ENCODE measurements at regions not wholly inside any gene's neighbourhood (a gene's known extent, or its start where the extent isn't known, plus 50 kb on each side); places are given as distances from the start of the nearest gene placed in this dataset.

DNA sequence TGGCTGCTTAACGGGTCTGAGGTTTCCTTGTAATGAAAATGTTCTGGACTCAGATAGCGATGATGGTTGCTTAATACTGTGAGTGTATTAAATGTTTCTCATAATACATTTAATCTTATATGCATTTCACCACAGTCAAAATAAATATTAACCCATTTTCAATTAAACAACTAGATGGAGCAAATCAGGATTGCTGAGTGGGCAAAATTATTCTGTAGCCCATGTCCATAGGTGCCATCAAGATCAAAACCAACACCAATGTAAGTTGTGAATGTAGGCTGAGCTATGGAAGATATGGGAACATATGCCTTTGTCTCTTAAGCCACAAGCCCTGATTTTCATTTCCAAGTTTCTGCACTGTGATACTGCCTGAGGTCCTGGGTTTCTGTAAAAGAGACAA, 572.6 kb upstream of the EEF2KMT start:
- ChIA-PET POLR2A (ENCODE audit: unreplicated experiment) (no interaction called here), CTCF (no interaction called here)
- Histone ChIP-seq H3K27me3 (ENCODE audit: low read length) (no peaks in the 10 kb centered on the region), H3K9me2 (replicated peaks; ENCODE audit: low read length) (no peaks in the 10 kb centered on the region), H3K79me2 (ENCODE audit: low read length) (no peaks in the 10 kb centered on the region), H3K4me3 (ENCODE audit: low read length) (no peak overlapping the region), H4K20me1 (ENCODE audit: low read length) (no peaks in the 10 kb centered on the region), H3K4me2 (ENCODE audit: low read length) (no peak overlapping the region), H3K9ac (ENCODE audit: low read length) (no peak overlapping the region), H3K27ac (ENCODE audit: low read length) (no peak overlapping the region), H3F3A (ENCODE audit: low read length, unreplicated experiment) (no peaks in the 10 kb centered on the region), H3K36me3 (ENCODE audit: low read depth, low read length) (no peaks in the 10 kb centered on the region), H3K4me1 (ENCODE audit: insufficient read depth, low read length) (no peaks in the 10 kb centered on the region), H3K9me3 (ENCODE audit: low read length) (no peaks in the 10 kb centered on the region), H2AFZ (ENCODE audit: low read length) (no peak overlapping the region)
- no TSS peak for BruUV-seq (replicated peaks)
- DNase-seq (no peak), ATAC-seq (no peak)
- TF ChIP-seq CTCF (conservative IDR thresholded peaks at IDR 0.05; ENCODE audit: low read depth, low read length) (no peak), EZH2phosphoT487 (IDR thresholded peaks at IDR 0.05; ENCODE audit: borderline replicate concordance, low read length) (no peak), EZH2 (IDR thresholded peaks at IDR 0.05; ENCODE audit: low read length, unreplicated experiment) (no peak)
- intact Hi-C loops (cut with micrococcal nuclease), result no loop called here

GRCh38 chr16:5668553-5668952, 571.0 kb upstream of the EEF2KMT start:
- no peaks in the 10 kb centered on the region for H3F3A ChIP-seq (ENCODE audit: low read length, unreplicated experiment)
- ChIA-PET CTCF (no interaction called here), POLR2A (ENCODE audit: unreplicated experiment) (no interaction called here)
- H3K9me2 ChIP-seq (replicated peaks; ENCODE audit: low read length), result no peaks in the 10 kb centered on the region
- no peaks in the 10 kb centered on the region for H3K4me1 ChIP-seq (ENCODE audit: insufficient read depth, low read length)
- H3K9ac ChIP-seq (ENCODE audit: low read length), result no peak overlapping the region
- DNase-seq (no peak), ATAC-seq (no peak)
- BruUV-seq (replicated peaks), result no TSS peak
- no peak overlapping the region for H3K4me2 ChIP-seq (ENCODE audit: low read length)
- H3K9me3 ChIP-seq (ENCODE audit: low read length), result no peaks in the 10 kb centered on the region
- H3K27ac ChIP-seq (ENCODE audit: low read length), result no peak overlapping the region
- no peaks in the 10 kb centered on the region for H3K36me3 ChIP-seq (ENCODE audit: low read depth, low read length)
- intact Hi-C loops (cut with micrococcal nuclease), result no loop called here
- H3K27me3 ChIP-seq (ENCODE audit: low read length), result no peaks in the 10 kb centered on the region
- no peak overlapping the region for H2AFZ ChIP-seq (ENCODE audit: low read length)
- no peaks in the 10 kb centered on the region for H4K20me1 ChIP-seq (ENCODE audit: low read length)
- no peaks in the 10 kb centered on the region for H3K79me2 ChIP-seq (ENCODE audit: low read length)
- no peak for TF ChIP-seq EZH2 (IDR thresholded peaks at IDR 0.05; ENCODE audit: low read length, unreplicated experiment)
- no peak for TF ChIP-seq EZH2phosphoT487 (IDR thresholded peaks at IDR 0.05; ENCODE audit: borderline replicate concordance, low read length)
- H3K4me3 ChIP-seq (ENCODE audit: low read length), result no peak overlapping the region

- no peak for ATAC-seq
- no peaks in the 10 kb centered on the region for H3K9me3 ChIP-seq (ENCODE audit: low read length)
- no peaks in the 10 kb centered on the region for H3F3A ChIP-seq (ENCODE audit: low read length, unreplicated experiment)
- no peak overlapping the region for H3K9ac ChIP-seq (ENCODE audit: low read length)
- no peak for TF ChIP-seq EZH2phosphoT487 (IDR thresholded peaks at IDR 0.05; ENCODE audit: borderline replicate concordance, low read length)
- TF ChIP-seq CTCF (conservative IDR thresholded peaks at IDR 0.05; ENCODE audit: low read depth, low read length), result no peak
- TF ChIP-seq EZH2 (IDR thresholded peaks at IDR 0.05; ENCODE audit: low read length, unreplicated experiment), result no peak
- DNase-seq, result no peak
- no peak overlapping the region for H3K27ac ChIP-seq (ENCODE audit: low read length)
- POLR2A ChIA-PET (ENCODE audit: unreplicated experiment), result no interaction called here
- H3K27me3 ChIP-seq (ENCODE audit: low read length), result no peaks in the 10 kb centered on the region
- no peaks in the 10 kb centered on the region for H3K79me2 ChIP-seq (ENCODE audit: low read length)
- H3K36me3 ChIP-seq (ENCODE audit: low read depth, low read length), result no peaks in the 10 kb centered on the region
- H3K4me2 ChIP-seq (ENCODE audit: low read length), result no peak overlapping the region
- CTCF ChIA-PET, result no interaction called here
- no peaks in the 10 kb centered on the region for H3K9me2 ChIP-seq (replicated peaks; ENCODE audit: low read length)
- no peak overlapping the region for H3K4me3 ChIP-seq (ENCODE audit: low read length)
- H4K20me1 ChIP-seq (ENCODE audit: low read length), result no peaks in the 10 kb centered on the region
- BruUV-seq (replicated peaks), result no TSS peak
- no peaks in the 10 kb centered on the region for H3K4me1 ChIP-seq (ENCODE audit: insufficient read depth, low read length)
- intact Hi-C loops (cut with micrococcal nuclease), result no loop called here
- H2AFZ ChIP-seq (ENCODE audit: low read length), result no peak overlapping the region
These were observed 568.2 kb upstream of the EEF2KMT start for GRCh38 chr16:5665834-5666233.
